Nephron progenitor cell (in vitro differentiated cells): ENCODE measurements at regions not wholly inside any gene's neighbourhood (a gene's known extent, or its start where the extent isn't known, plus 50 kb on each side); places are given as distances from the start of the nearest gene placed in this dataset.

Experiments used
- DNase-seq: peaks from one replicate; pipeline ENCODE4 v3.0.0; 2021
- H3K27ac Mint-ChIP-seq: 2 replicates; pipeline ENCODE4 v1.8.0; 2021; ENCODE audit warnings: mild to moderate bottlenecking, moderate library complexity, mixed read lengths
- H3K27me3 Mint-ChIP-seq: 2 replicates; pipeline ENCODE4 v1.8.0; 2021; ENCODE audit warnings: mild to moderate bottlenecking, low read depth, mixed read lengths; ENCODE audit not compliant: poor library complexity
- H3K36me3 Mint-ChIP-seq: 2 replicates; pipeline ENCODE4 v1.8.0; 2021; ENCODE audit warnings: low read depth, mixed read lengths
- H3K4me1 Mint-ChIP-seq: 2 replicates; pipeline ENCODE4 v1.8.0; 2021; ENCODE audit warnings: mixed read lengths
- H3K4me3 Mint-ChIP-seq: 2 replicates; pipeline ENCODE4 v1.8.0; 2021; ENCODE audit warnings: mild to moderate bottlenecking, moderate library complexity, mixed read lengths
- H3K9me3 Mint-ChIP-seq: 2 replicates; pipeline ENCODE4 v1.8.0; 2021; ENCODE audit warnings: mild to moderate bottlenecking, moderate library complexity, mixed read lengths
- CTCF ChIP-seq: fragments of 200-600 bp; sonication (generic); IDR thresholded peaks from 2 replicates; pipeline ENCODE4 v1.5.0; 2021; ENCODE audit warnings: antibody characterized with exemption

DNA sequence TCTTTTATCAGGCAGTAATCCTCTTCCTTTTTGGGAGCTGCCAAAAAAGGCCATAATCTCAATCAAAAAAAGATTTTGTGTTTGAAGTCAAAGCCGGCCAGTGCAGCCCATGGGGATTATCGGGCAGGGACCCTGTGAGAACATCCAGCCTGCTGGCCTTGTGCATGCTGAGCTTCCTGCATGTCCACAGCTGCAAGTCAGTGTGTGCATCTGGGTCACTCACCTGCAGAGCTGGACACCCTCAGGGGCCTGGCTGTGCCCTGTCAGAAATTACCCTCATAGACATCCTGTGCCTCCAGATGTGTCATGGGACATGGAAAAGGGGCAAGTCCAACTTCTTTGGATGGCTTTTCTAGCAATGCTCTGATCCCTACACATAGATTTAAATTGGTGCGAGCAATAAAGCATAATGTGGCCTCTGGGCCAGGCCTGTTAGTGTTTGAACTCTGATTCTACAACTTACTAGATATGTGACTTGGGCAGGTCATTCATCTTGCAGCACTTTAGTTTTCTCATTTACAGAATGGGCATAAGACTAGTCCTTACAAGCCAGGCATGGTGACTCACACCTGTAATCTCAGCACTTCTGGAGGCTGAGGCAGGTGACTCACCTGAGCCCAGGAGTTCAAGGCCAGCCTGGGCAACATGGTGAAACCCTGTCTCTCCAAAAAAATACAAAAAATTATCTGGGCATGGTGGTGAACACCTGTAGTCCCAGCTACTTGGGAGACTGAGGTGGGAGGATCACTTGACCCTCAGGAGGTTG lies 81.6 kb upstream of the LARGE1 start:
- Mint-ChIP-seq H3K4me1 (no peaks in the 10 kb centered on the region), H3K27ac (no peak overlapping the region), H3K27me3 (peaks cover 24% of the 10 kb centered on the region), H3K9me3 (peaks cover 53% of the 10 kb centered on the region), H3K4me3 (no peak overlapping the region), H3K36me3 (no peaks in the 10 kb centered on the region)
- TF ChIP-seq CTCF: no peak
- DNase-seq: no peak

DNA sequence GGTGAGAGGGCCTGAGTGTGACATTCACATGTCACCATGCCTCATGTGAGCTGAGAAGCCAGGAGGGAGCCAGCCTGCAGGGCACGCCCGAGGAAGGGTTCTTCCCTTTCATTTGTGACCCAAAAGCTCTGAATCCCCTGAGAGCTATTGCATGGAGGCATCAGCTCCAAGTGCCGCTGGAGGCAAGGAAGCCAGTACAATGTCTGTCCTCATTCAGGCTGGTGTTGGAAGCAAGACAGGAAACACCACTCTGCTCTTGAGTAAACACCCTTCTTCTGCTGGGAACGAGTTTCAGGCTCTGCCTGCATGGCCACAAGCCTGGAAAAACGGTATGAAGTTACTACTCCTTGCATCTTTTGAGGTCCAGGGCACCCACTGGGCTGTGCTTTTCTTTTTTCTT lies 83.8 kb upstream of the LARGE1 start:
- Mint-ChIP-seq H3K27me3 (peaks cover 27% of the 10 kb centered on the region), H3K27ac (no peak overlapping the region), H3K9me3 (peaks cover 49% of the 10 kb centered on the region), H3K36me3 (no peaks in the 10 kb centered on the region), H3K4me1 (no peaks in the 10 kb centered on the region), H3K4me3 (no peak overlapping the region)
- no peak for TF ChIP-seq CTCF
- no peak for DNase-seq

GRCh38 chr22:34010259-34010658 lies 90.0 kb upstream of the LARGE1 start:
- Mint-ChIP-seq H3K9me3 (peaks cover 45% of the 10 kb centered on the region), H3K27ac (no peak overlapping the region), H3K36me3 (no peaks in the 10 kb centered on the region), H3K4me3 (no peak overlapping the region), H3K27me3 (peaks cover 16% of the 10 kb centered on the region), H3K4me1 (no peaks in the 10 kb centered on the region)
- TF ChIP-seq CTCF: no peak
- DNase-seq: no peak

DNA sequence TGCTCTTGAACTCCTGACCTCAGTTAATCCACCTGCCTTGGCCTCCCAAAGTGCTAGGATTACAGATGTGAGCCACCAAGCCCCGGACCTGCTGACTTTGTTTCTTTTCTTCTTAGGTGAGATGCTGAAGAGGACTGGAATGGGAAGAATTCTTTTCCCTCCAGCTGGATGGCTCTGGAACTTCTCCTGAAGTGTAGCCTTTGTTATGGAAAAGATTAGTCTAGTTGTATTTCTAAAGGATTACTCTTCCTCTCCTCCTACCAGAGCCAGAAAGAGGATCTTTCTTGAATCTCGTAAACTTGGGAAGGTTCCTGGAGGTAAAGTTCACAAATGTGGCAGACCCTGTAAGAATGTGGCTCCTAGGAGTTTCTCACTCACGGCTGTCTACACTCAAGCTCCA lies 95.4 kb upstream of the LARGE1 start:
- H3K9me3 Mint-ChIP-seq: peaks cover 34% of the 10 kb centered on the region
- no peaks in the 10 kb centered on the region for H3K36me3 Mint-ChIP-seq
- no peak for TF ChIP-seq CTCF
- H3K27ac Mint-ChIP-seq: no peak overlapping the region
- no peak for DNase-seq
- no peaks in the 10 kb centered on the region for H3K4me1 Mint-ChIP-seq
- no peak overlapping the region for H3K4me3 Mint-ChIP-seq
- peaks cover 14% of the 10 kb centered on the region for H3K27me3 Mint-ChIP-seq

DNA sequence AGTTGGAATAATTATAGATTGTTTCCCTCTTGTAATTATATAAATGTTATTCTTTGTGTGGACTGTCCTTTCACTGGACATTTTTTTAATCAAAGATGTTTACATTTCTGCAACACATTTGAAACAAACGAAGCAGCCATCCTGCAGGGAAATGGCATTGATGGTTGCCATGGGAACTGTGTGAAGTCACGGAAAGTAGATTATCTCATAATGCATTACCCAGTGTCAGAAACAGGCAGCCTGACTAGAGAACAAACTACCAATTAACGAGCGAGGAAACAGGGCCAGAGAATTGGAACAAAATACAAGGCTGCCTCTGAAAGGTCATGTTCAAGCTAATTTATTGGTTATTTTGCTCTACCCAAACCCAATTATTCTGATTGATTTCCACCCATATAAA lies 96.9 kb upstream of the LARGE1 start:
- H3K4me3 Mint-ChIP-seq: no peak overlapping the region
- no peaks in the 10 kb centered on the region for H3K36me3 Mint-ChIP-seq
- H3K27me3 Mint-ChIP-seq: peaks cover 8% of the 10 kb centered on the region
- H3K27ac Mint-ChIP-seq: no peak overlapping the region
- H3K4me1 Mint-ChIP-seq: no peaks in the 10 kb centered on the region
- peaks cover 29% of the 10 kb centered on the region for H3K9me3 Mint-ChIP-seq
- TF ChIP-seq CTCF: no peak
- no peak for DNase-seq

DNA sequence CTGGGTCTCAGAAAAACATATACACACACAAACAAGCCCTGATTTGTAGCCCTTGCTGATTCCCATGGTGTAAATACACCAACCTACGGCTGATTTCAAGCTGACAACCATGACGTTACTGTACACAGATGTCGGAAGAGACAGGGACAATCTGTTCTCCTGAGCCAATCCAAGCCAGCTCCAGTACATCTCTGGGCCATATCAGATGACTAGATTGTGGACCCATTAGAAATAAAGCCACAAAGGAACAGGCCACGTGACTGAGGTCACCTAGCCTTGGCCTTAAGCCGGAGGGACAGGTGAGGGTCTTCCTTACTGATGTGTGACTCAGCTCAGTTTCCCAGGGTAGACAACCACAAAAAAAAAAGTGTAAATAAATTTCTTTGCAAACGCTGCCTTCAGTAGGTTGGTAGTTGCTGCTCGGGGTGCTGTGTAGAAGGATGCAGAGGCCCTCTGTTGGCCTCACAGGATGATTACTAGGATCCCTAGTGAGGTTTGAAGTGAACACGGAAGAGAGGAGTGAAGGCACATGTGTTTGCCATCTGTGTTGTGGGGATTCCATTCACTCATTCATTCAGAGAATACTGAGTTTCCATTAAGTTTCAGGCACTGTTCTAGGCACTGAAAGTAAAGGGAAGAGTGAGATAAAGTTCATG lies 99.0 kb upstream of the LARGE1 start:
- TF ChIP-seq CTCF: no peak
- Mint-ChIP-seq H3K27ac (no peak overlapping the region), H3K9me3 (peaks cover 24% of the 10 kb centered on the region), H3K27me3 (peaks cover 3% of the 10 kb centered on the region), H3K36me3 (no peaks in the 10 kb centered on the region), H3K4me1 (no peaks in the 10 kb centered on the region), H3K4me3 (no peak overlapping the region)
- no peak for DNase-seq
